Natural killer cell (primary cell): ENCODE measurements at regions not wholly inside any gene's neighbourhood (a gene's known extent, or its start where the extent isn't known, plus 50 kb on each side); places are given as distances from the start of the nearest gene placed in this dataset.

ENCODE experiments used
- ATAC-seq, 3 donors: fragments of 150-1000 bp in 2 of 3; fragments of 200-7000 bp in 1 of 3; cut with Tn5 transposase; 1 replicate in 1 of 3; 2 replicates in 2 of 3; pipeline ENCODE4 v1.10.0; 2021; ENCODE audit warnings: mild to moderate bottlenecking in 2 of 3, moderate library complexity in 2 of 3
- DNase-seq, 2 donors: peaks; one replicate each; pipeline versions ENCODE4 v3.0.0 to v3.0.0-alpha.2; 2013 to 2021; ENCODE audit warnings: mixed read lengths in 1 of 2
- H3K27ac ChIP-seq: one replicate; pipeline ENCODE4 v1.5.1; 2013; ENCODE audit warnings: mild to moderate bottlenecking, low read length
- H3K27me3 ChIP-seq: one replicate; pipeline ENCODE4 v1.6.1; 2013; ENCODE audit warnings: low read length; ENCODE audit not compliant: control insufficient read depth, insufficient read depth
- H3K36me3 ChIP-seq: one replicate; pipeline ENCODE4 v1.6.1; 2013; ENCODE audit warnings: low read length; ENCODE audit not compliant: control insufficient read depth, insufficient read depth
- H3K4me1 ChIP-seq: one replicate; pipeline ENCODE4 v1.6.1; 2013; ENCODE audit warnings: low read length; ENCODE audit not compliant: control insufficient read depth, insufficient read depth
- H3K4me3 ChIP-seq: one replicate; pipeline ENCODE4 v1.5.1; 2013; ENCODE audit warnings: low read length
- H3K9me3 ChIP-seq: one replicate; pipeline ENCODE4 v1.6.1; 2013; ENCODE audit warnings: low read length; ENCODE audit not compliant: control insufficient read depth, insufficient read depth
- H3K27ac Mint-ChIP-seq, 2 donors: one replicate each; pipeline ENCODE4 v1.8.0; 2022; ENCODE audit warnings: mild to moderate bottlenecking in 2 of 2, mixed read lengths in 2 of 2, moderate library complexity in 1 of 2
- H3K27me3 Mint-ChIP-seq, 2 donors: one replicate each; pipeline ENCODE4 v1.8.0; 2022; ENCODE audit warnings: low read depth in 2 of 2, mixed read lengths in 2 of 2
- H3K36me3 Mint-ChIP-seq: one replicate; pipeline ENCODE4 v1.8.0; 2022; ENCODE audit warnings: mixed read lengths
- H3K4me1 Mint-ChIP-seq, 2 donors: one replicate each; pipeline ENCODE4 v1.8.0; 2022; ENCODE audit warnings: mixed read lengths in 2 of 2
- H3K4me3 Mint-ChIP-seq: one replicate; pipeline ENCODE4 v1.8.0; 2022; ENCODE audit warnings: mild to moderate bottlenecking, moderate library complexity, mixed read lengths
- H3K9me3 Mint-ChIP-seq, 2 donors: one replicate each; pipeline ENCODE4 v1.8.0; 2022; ENCODE audit warnings: mixed read lengths in 2 of 2
- CTCF ChIP-seq: fragments of 200-600 bp; IDR thresholded peaks from one replicate; pipeline ENCODE4 v1.8.0; 2022; ENCODE audit warnings: antibody characterized with exemption
- WGBS: methylation state at CpG from one replicate; pipeline ENCODE4 v1.1.7; 2013; ENCODE audit warnings: missing lambda C conversion rate; ENCODE audit not compliant: insufficient coverage; 5-methylcytosine and 5-hydroxymethylcytosine counted together
- intact Hi-C: fragments of 100-400 bp; cut with micrococcal nuclease; formaldehyde crosslinking; loops from one replicate; pipeline ENCODE4 v1.14.2; 2022

- 89% methylated on average over 10 of the region's 10 CpGs for WGBS
- Histone ChIP-seq H3K36me3 (no peaks in the 10 kb centered on the region), H3K27ac (no peak overlapping the region), H3K4me1 (no peaks in the 10 kb centered on the region), H3K9me3 (no peaks in the 10 kb centered on the region), H3K27me3 (no peaks in the 10 kb centered on the region), H3K4me3 (no peak overlapping the region)
- Mint-ChIP-seq H3K4me3 (no peak overlapping the region), H3K9me3 (no peaks in the 10 kb centered on the region), H3K36me3 (no peaks in the 10 kb centered on the region), H3K27me3 (peaks cover 0 to 12% of the 10 kb centered on the region in 2 donors), H3K27ac (no peak overlapping the region), H3K4me1 (no peaks in the 10 kb centered on the region)
- DNase-seq (no peak), ATAC-seq (no peak)
- TF ChIP-seq CTCF = no peak
- intact Hi-C loops = no loop called here
Observed at GRCh38 chr11:134947556-134947955, 535.5 kb upstream of the B3GAT1 start.

GRCh38 chr11:134945993-134946392 lies 534.0 kb upstream of the B3GAT1 start:
- no peak overlapping the region for H3K4me3 ChIP-seq
- Mint-ChIP-seq H3K9me3 (no peaks in the 10 kb centered on the region), H3K27ac (no peak overlapping the region), H3K4me1 (no peaks in the 10 kb centered on the region), H3K27me3 (peaks cover 0 to 6% of the 10 kb centered on the region in 2 donors), H3K4me3 (no peak overlapping the region), H3K36me3 (no peaks in the 10 kb centered on the region)
- WGBS = 60% methylated on average over 9 of the region's 9 CpGs
- no peak for TF ChIP-seq CTCF
- H3K9me3 ChIP-seq = no peaks in the 10 kb centered on the region
- ATAC-seq (no peak), DNase-seq (no peak)
- H3K27me3 ChIP-seq = no peaks in the 10 kb centered on the region
- H3K27ac ChIP-seq = no peak overlapping the region
- H3K4me1 ChIP-seq = no peaks in the 10 kb centered on the region
- intact Hi-C loops = no loop called here
- no peaks in the 10 kb centered on the region for H3K36me3 ChIP-seq

DNA sequence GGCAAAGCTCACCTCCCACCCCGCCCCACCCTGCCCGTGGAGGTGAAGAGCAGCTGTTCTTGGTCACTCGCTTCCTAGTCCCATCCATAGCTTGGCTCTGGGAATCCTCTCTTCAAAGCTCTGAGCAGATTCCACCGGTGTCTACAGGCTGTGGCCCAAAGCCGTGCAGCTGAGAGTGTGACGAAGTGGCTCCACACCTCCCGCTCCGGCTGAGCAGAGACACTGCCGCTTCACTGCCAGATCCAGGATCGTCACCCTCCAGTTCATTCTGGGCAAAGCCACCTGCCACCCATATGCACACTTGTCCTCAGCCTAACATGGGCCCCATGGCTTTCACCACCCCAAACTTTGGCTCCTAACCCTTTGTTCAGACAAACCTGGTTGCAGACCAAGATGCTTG lies 532.9 kb upstream of the B3GAT1 start:
- H3K4me1 Mint-ChIP-seq = no peaks in the 10 kb centered on the region
- H3K36me3 ChIP-seq = no peaks in the 10 kb centered on the region
- WGBS = 91% methylated on average over 10 of the region's 10 CpGs

More for the DNA sequence above, 532.9 kb upstream of the B3GAT1 start:
- H3K36me3 Mint-ChIP-seq = no peaks in the 10 kb centered on the region
- H3K9me3 Mint-ChIP-seq = no peaks in the 10 kb centered on the region
- H3K27ac Mint-ChIP-seq = no peak overlapping the region
- no peak overlapping the region for H3K4me3 Mint-ChIP-seq
- Histone ChIP-seq H3K4me1 (no peaks in the 10 kb centered on the region), H3K4me3 (no peak overlapping the region), H3K9me3 (no peaks in the 10 kb centered on the region), H3K27me3 (no peaks in the 10 kb centered on the region), H3K27ac (no peak overlapping the region)
- no peak for ATAC-seq
- intact Hi-C loops = no loop called here
- peaks cover 0 to 6% of the 10 kb centered on the region in 2 donors for H3K27me3 Mint-ChIP-seq
- no peak for DNase-seq
- TF ChIP-seq CTCF = no peak
